IMR-90 (cell line): ENCODE measurements at regions not wholly inside any gene's neighbourhood (a gene's known extent, or its start where the extent isn't known, plus 50 kb on each side); places are given as distances from the start of the nearest gene placed in this dataset.

ENCODE experiments used
- ATAC-seq: fragments of 200-7000 bp; cut with Tn5 transposase; 2 replicates; pipeline ENCODE4 v1.9.1; 2020; ENCODE audit warnings: low read depth, mild to moderate bottlenecking, moderate library complexity
- BruUV-seq: library from RNA; stranded (reverse); fragments of 400-500 nt; replicated peaks from 2 replicates; lab custom pipeline; 2021; lab: Mats Ljungman, UMichigan
- CTCF ChIA-PET: fragments of 300-600 bp; formaldehyde crosslinking; extraction: SDS; loops from one replicate; lab custom pipeline; 2021; ENCODE audit warnings: antibody characterized with exemption; lab: Yijun Ruan, JAX
- POLR2A ChIA-PET: fragments of 300-600 bp; sonication (Branson Sonifier 250); formaldehyde crosslinking; loops from one replicate; lab custom pipeline; 2022; ENCODE audit warnings: antibody characterized with exemption; ENCODE audit not compliant: unreplicated experiment; lab: Charles Lee
- DNase-seq: peaks from one replicate; pipeline ENCODE4 v3.0.0; 2013
- H2AFZ ChIP-seq: replicated peaks from 2 replicates; pipeline ENCODE3; 2013; ENCODE audit warnings: low read length, mild to moderate bottlenecking; ENCODE audit not compliant: poor library complexity
- H2AK5ac ChIP-seq: 2 replicates; pipeline ENCODE4 v1.6.1; 2013; ENCODE audit warnings: low read depth, low read length, inconsistent platforms
- H2AK9ac ChIP-seq: replicated peaks from 2 replicates; pipeline ENCODE3; 2013; ENCODE audit warnings: mild to moderate bottlenecking, low read depth, low read length, moderate library complexity; ENCODE audit not compliant: poor library complexity
- H2BK120ac ChIP-seq: 2 replicates; pipeline ENCODE4 v1.6.1; 2013; ENCODE audit warnings: low read depth, low read length, inconsistent platforms
- H2BK15ac ChIP-seq: 3 replicates; pipeline ENCODE4 v1.6.1; 2013; ENCODE audit warnings: low read depth, low read length, inconsistent platforms
- H2BK20ac ChIP-seq: 2 replicates; pipeline ENCODE4 v1.6.1; 2013; ENCODE audit warnings: low read depth, mild to moderate bottlenecking, inconsistent platforms, low read length, moderate library complexity
- H2BK5ac ChIP-seq: 2 replicates; pipeline ENCODE4 v1.6.1; 2013; ENCODE audit warnings: mild to moderate bottlenecking, low read depth, low read length, inconsistent platforms; ENCODE audit not compliant: poor library complexity, severe bottlenecking
- H3K14ac ChIP-seq: replicated peaks from 2 replicates; pipeline ENCODE4 v1.6.1; 2013; ENCODE audit warnings: low read depth, low read length, inconsistent platforms
- H3K18ac ChIP-seq: 2 replicates; pipeline ENCODE4 v1.6.1; 2013; ENCODE audit warnings: low read depth, low read length, control low read depth
- H3K23ac ChIP-seq: 2 replicates; pipeline ENCODE4 v1.6.1; 2013; ENCODE audit warnings: low read depth, low read length, inconsistent platforms
- H3K27ac ChIP-seq: 2 replicates; pipeline ENCODE4 v1.5.1; 2013; ENCODE audit warnings: mild to moderate bottlenecking, control low read depth, low read length; ENCODE audit not compliant: insufficient read depth
- H3K27me3 ChIP-seq: 2 replicates; pipeline ENCODE4 v1.6.1; 2013; ENCODE audit warnings: low read length; ENCODE audit not compliant: control insufficient read depth, insufficient read depth
- H3K36me3 ChIP-seq: 2 replicates; pipeline ENCODE4 v1.6.1; 2013; ENCODE audit warnings: low read length, mixed read lengths; ENCODE audit not compliant: control insufficient read depth, insufficient read depth
- H3K4ac ChIP-seq: 2 replicates; pipeline ENCODE4 v1.6.1; 2013; ENCODE audit warnings: low read depth, low read length, inconsistent platforms
- H3K4me1 ChIP-seq: 2 replicates; pipeline ENCODE4 v1.6.1; 2013; ENCODE audit warnings: low read length, mixed read lengths; ENCODE audit not compliant: control insufficient read depth, insufficient read depth
- H3K4me2 ChIP-seq: 2 replicates; pipeline ENCODE4 v1.6.1; 2013; ENCODE audit warnings: low read depth, mild to moderate bottlenecking, control low read depth, low read length, moderate library complexity
- H3K4me3 ChIP-seq: 2 replicates; pipeline ENCODE4 v1.5.1; 2013; ENCODE audit warnings: low read depth, mild to moderate bottlenecking, control low read depth, low read length, moderate library complexity; ENCODE audit not compliant: insufficient read depth
- H3K56ac ChIP-seq: 2 replicates; pipeline ENCODE4 v1.6.1; 2013; ENCODE audit warnings: low read length, inconsistent platforms; ENCODE audit not compliant: insufficient read depth; ENCODE audit errors: extremely low read depth
- H3K79me1 ChIP-seq, 2 experiments: 2 replicates each; pipeline ENCODE4 v1.6.1; 2013; ENCODE audit warnings: low read length in 2 of 2, inconsistent platforms in 1 of 2, low read depth in 1 of 2
- H3K9ac ChIP-seq: 2 replicates; pipeline ENCODE4 v1.6.1; 2013; ENCODE audit warnings: low read depth, low read length, control low read depth
- H3K9me1 ChIP-seq: 2 replicates; pipeline ENCODE4 v1.6.1; 2013; ENCODE audit warnings: low read length, inconsistent platforms; ENCODE audit not compliant: insufficient read depth
- H3K9me3 ChIP-seq: 2 replicates; pipeline ENCODE4 v1.6.1; 2013; ENCODE audit warnings: low read length; ENCODE audit not compliant: control insufficient read depth, insufficient read depth
- H4K20me1 ChIP-seq: 2 replicates; pipeline ENCODE4 v1.6.1; 2013; ENCODE audit warnings: low read length, inconsistent platforms; ENCODE audit not compliant: insufficient read depth
- H4K5ac ChIP-seq: 2 replicates; pipeline ENCODE4 v1.6.1; 2013; ENCODE audit warnings: mild to moderate bottlenecking, low read depth, low read length, control low read depth
- H4K8ac ChIP-seq, 2 experiments: 2 replicates each; pipeline ENCODE4 v1.6.1; 2013; ENCODE audit warnings: low read depth in 2 of 2, low read length in 2 of 2, control low read depth in 1 of 2, inconsistent platforms in 1 of 2
- H4K91ac ChIP-seq: 2 replicates; pipeline ENCODE4 v1.6.1; 2013; ENCODE audit warnings: low read depth, low read length, inconsistent platforms; ENCODE audit not compliant: insufficient read depth
- NFE2L2 ChIP-seq: fragments of 150-350 bp; IDR thresholded peaks from 2 replicates; pipeline ENCODE4 v1.6.1; 2016; ENCODE audit warnings: low read depth, mild to moderate bottlenecking, low read length
- WGBS, 2 experiments: methylation state at CpG; one replicate each; pipeline versions ENCODE4 v1.1.5 to v1.1.7; 2013; ENCODE audit warnings: missing lambda C conversion rate in 2 of 2; ENCODE audit not compliant: insufficient read length in 1 of 2; ENCODE audit errors: extremely low coverage in 2 of 2; 5-methylcytosine and 5-hydroxymethylcytosine counted together
- dilution Hi-C: fragments of 300-500 bp; cut with HindIII; formaldehyde crosslinking; loops from one replicate; pipeline ENCODE4 v1.14.3; 2018; ENCODE audit warnings: low sequenced_read_pairs; ENCODE audit not compliant: unreplicated experiment
- in situ Hi-C: fragments of 300-500 bp; cut with MboI; formaldehyde crosslinking; loops from 3 replicates; pipeline ENCODE4 v1.14.3; 2019; ENCODE audit warnings: low sequenced_read_pairs, inconsistent platforms, mixed read lengths
- intact Hi-C: fragments of 100-400 bp; cut with micrococcal nuclease; formaldehyde crosslinking; loops from 2 replicates; pipeline ENCODE4 v1.10.0; 2022

- no peak overlapping the region for H3K9ac ChIP-seq
- peak overlapping the region; percentile 81 for H2BK20ac ChIP-seq
- intact Hi-C loops = no loop called here
- no peaks in the 10 kb centered on the region for H3K36me3 ChIP-seq
- H3K23ac ChIP-seq = no peak overlapping the region
- no peak overlapping the region for H3K27ac ChIP-seq
- ChIA-PET POLR2A (no interaction called here), CTCF (interaction anchor here (0.9 kb wide), 1 partner anchor 89 kb away, joined by 3 read pairs; no protein-coding TSS in a partner anchor)
- peak overlapping the region; percentile 88 for H4K5ac ChIP-seq
- no peaks in the 10 kb centered on the region for H3K9me3 ChIP-seq
- no peak overlapping the region for H3K4me3 ChIP-seq
- no peak overlapping the region for H3K4me2 ChIP-seq
- peak overlapping the region; percentile 4 to 67; a peak in 1 of 4 replicates for H4K8ac ChIP-seq
- H3K79me1 ChIP-seq = no peaks in the 10 kb centered on the region; a peak in 1 of 4 replicates
- no peak overlapping the region for H3K56ac ChIP-seq
- H2BK120ac ChIP-seq = peak overlapping the region; percentile 23
- in situ Hi-C loops = no loop called here
- H2BK5ac ChIP-seq = no peak overlapping the region
- no peak for ATAC-seq
- no peak overlapping the region for H2AK5ac ChIP-seq
- no peak overlapping the region for H2AK9ac ChIP-seq
- no TSS peak for BruUV-seq
- WGBS, 2 experiments = no CpG with 5 or more reads among the region's 1 CpG
- no peak for DNase-seq
- peak overlapping the region; percentile 82 for H3K18ac ChIP-seq
- TF ChIP-seq NFE2L2 = no peak
- dilution Hi-C loops = no loop called here
- H2BK15ac ChIP-seq = peak overlapping the region; percentile 1; the same call in 1 of the 3 replicates
- no peak overlapping the region for H2AFZ ChIP-seq
- peak overlapping the region; percentile 65 for H3K14ac ChIP-seq
- H4K91ac ChIP-seq = peak overlapping the region; percentile 12; the same call in 1 of the 2 replicates
- H3K4me1 ChIP-seq = peaks cover 4% of the 10 kb centered on the region
- H3K4ac ChIP-seq = peak overlapping the region; percentile 69; the same call in 1 of the 2 replicates
- H4K20me1 ChIP-seq = no peaks in the 10 kb centered on the region
- H3K9me1 ChIP-seq = no peaks in the 10 kb centered on the region; the same call in 1 of the 2 replicates
- no peaks in the 10 kb centered on the region for H3K27me3 ChIP-seq
Observed at GRCh38 chr6:74093361-74093760, 397.4 kb downstream of the CD109 start.
